GM20000 (cell line): ENCODE measurements at regions not wholly inside any gene's neighbourhood (a gene's known extent, or its start where the extent isn't known, plus 50 kb on each side); places are given as distances from the start of the nearest gene placed in this dataset.

Source experiments
- DNase-seq: peaks from one replicate; pipeline ENCODE4 v3.0.0; 2012; ENCODE audit warnings: low spot score
- TF ChIP-seq, protein P1 (sequence below): IDR thresholded peaks from 2 replicates; pipeline ENCODE4 v1.5.1; 2012; ENCODE audit warnings: mild to moderate bottlenecking, control low read depth; ENCODE audit errors: extremely low read depth, missing control alignments

DNA sequence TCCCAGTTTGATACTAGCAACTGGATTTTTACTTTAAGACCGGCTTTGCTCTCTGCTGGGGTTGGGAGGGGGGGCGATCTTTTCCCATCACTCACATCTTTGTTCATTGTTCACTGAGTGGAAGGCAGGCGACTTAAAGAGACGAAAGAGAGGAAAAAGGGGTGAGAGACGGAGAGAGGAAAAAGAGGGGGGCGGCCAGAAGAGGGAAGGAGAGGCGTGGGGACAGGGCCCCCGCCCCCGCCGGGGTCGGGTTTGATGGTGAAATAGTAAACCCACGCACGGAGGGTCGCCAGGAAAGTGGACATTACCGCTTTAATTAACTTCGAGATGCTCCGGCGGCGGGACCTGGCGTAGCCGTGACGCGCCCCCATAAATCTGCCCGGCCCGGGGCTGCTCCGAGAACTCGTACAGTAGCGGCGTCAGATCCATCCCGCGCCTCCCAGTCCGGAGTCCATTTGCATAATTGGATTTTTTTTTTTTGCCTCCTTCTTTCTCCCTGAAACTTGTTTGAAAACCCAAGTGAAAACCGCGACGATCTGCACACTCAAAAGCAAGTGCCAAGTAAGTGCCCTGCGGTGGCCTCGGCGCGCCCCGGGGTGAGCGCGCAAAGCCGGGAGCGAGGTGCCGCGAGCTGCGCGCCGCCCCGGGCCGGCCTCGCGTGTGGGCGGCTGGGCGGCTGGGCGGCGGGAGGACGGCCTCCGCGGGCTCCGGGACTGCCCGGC, 143.9 kb upstream of the ZNF536 start:
- TF ChIP-seq, protein P1, sequence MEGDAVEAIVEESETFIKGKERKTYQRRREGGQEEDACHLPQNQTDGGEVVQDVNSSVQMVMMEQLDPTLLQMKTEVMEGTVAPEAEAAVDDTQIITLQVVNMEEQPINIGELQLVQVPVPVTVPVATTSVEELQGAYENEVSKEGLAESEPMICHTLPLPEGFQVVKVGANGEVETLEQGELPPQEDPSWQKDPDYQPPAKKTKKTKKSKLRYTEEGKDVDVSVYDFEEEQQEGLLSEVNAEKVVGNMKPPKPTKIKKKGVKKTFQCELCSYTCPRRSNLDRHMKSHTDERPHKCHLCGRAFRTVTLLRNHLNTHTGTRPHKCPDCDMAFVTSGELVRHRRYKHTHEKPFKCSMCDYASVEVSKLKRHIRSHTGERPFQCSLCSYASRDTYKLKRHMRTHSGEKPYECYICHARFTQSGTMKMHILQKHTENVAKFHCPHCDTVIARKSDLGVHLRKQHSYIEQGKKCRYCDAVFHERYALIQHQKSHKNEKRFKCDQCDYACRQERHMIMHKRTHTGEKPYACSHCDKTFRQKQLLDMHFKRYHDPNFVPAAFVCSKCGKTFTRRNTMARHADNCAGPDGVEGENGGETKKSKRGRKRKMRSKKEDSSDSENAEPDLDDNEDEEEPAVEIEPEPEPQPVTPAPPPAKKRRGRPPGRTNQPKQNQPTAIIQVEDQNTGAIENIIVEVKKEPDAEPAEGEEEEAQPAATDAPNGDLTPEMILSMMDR: no peak

DNA sequence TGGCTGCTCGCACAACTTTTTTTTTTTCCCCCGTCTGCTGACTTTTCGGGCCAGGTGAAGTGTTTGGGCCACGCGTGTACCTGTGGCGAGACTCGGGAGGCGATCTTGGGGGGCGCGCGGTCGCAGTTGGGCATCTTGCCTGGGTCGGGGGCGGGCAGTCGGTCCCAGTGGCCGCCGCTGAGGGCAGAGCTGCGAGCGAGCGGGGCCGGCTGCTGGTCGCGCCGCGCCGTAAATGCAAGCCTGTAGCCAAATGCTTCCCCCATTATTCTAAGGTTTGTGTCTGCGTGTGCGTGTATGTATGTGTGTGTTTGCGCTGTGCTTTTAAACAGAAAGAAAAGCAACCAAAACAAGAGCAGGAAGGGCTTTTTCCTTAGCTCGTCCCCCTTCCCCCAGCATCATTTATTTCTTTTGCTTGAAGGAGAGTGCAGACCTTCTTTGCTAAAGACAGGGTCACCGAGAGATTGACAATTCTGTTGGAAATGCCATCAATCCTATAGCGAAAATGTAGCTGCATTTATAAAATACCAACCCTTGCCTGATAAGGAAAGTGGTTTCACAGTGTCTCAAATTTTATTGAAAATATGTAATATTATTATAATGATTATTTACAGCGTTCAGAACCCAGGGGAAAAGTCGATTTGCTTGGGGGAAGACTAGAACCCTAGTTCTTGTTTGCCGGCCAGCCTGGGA, 143.2 kb upstream of the ZNF536 start:
- DNase-seq: no peak
- TF ChIP-seq, protein P1: no peak

More for the DNA sequence above, 143.9 kb upstream of the ZNF536 start:
- DNase-seq: no peak

DNA sequence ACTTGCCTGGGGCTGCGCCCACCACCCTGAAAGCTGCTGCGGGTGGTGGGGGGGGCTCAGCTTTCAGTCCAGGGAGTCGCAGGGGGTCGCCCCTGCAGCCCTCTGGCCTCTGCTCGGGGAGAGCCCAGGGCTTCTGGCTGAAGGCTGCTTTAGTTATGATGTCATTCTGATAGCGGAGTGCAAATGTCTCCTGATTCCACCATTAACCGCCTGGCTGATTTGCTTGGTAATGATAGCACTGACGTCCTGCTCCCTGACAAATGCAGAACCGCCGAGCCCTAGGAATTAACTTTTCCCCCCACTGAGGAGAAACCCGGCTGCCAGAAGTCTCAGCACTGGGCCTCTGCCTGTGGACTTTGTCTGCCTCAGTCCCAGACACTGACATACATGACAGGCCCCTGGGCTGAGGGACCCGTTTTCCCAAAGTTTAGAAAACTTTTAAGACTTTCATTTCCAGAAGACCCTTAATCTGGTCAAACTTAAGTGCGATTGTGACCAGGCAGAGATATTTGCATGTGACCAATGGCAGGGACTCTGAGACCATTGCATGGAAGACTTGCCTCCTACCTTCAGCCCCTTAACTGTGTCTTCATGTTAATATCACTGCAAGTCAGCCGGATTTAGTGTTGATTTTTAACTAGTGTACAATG, 142.5 kb upstream of the ZNF536 start:
- TF ChIP-seq, protein P1: no peak
- no peak for DNase-seq

DNA sequence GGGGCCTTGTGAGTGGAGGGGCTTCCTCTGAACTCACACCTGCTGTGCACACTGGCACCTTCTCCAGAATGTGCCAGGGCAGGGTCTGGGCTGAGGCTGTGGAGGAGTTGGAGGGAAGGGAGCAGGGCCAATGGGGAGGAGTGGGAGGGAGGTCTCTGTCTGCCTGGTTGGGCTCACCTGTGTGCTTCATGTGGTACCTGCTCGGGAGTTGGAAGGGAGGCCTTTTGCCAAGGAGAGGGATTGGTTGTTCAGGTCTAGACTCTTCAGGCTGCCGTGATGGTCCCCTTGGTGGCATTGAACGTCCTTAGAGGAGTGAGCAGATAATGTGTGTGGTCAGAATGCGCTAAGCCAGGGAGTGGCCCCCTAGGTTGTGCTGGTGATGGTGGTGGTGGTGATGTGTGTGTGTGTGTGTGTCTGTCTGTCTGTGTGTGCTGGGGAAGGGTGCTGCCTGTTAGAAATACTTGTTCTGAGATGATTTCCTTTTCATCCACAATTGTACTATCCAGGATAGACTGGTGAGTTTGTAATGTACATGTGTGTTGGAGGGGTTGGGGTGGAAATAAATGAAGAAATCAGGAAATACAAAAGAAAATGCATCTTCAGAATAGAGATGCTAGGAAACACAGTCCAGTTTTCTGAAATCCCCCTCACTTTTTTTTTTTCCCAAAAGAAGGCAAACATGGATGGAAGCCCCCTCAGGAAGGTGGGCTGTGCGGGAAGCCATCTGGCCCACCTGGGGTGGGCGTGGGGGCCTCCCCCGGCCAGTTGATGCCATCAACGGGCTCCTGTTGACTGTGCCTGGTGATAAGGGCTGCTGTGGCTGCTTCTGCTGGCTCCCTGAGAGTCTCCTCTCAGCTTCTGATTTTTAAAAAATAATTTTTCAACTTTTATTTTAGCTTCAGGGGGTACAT, 140.5 kb upstream of the ZNF536 start:
- no peak for DNase-seq
- TF ChIP-seq, protein P1: no peak

DNA sequence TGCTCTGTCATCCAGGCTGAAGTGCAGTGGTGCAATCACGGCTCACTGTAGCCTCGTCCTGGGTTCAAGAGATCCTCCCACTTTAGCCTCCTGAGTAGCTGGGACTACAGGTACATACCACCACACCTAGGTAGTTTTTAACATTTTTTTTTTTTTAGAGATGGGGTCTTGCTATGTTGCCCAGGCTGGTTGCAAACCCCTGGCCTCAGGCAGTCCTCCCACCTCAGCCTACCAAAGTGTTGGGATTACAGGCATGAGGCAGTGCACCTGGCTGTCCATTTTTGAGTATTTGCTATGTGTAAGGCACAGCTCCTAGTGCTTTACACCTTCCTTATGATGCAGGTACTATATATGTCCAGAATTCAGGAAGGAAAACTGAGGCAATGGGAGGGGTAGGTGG, 138.8 kb upstream of the ZNF536 start:
- TF ChIP-seq, protein P1: no peak
- no peak for DNase-seq

DNA sequence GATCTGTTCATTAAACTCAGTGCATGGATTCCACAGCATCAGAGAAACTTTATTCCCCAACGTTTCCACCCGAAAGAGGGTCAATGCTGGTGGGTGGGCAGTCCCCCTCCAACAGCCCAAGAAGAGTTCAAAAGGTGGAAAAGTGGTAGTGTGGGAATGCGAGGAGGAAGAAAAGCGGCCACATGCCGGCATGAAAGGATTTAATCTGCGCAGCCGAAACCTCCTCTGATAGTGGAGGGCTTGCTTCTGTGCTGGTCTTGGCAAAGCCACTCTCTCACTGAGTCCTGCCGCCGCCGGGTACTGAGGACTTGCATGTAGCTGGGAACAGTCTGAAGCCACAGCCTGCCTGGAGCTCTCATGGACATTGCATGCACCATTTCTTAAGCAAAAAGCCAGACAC, 136.2 kb upstream of the ZNF536 start:
- no peak for DNase-seq
- TF ChIP-seq, protein P1: no peak
